ENCODE measurements at regions not wholly inside any gene's neighbourhood (a gene's known extent, or its start where the extent isn't known, plus 50 kb on each side); places are given as distances from the start of the nearest gene placed in this dataset.
"Not testable (repeated sequence)": the region's sequence is repeated elsewhere in the genome, so short reads cannot be mapped to it uniquely, and the experiment has no call there.

DNA sequence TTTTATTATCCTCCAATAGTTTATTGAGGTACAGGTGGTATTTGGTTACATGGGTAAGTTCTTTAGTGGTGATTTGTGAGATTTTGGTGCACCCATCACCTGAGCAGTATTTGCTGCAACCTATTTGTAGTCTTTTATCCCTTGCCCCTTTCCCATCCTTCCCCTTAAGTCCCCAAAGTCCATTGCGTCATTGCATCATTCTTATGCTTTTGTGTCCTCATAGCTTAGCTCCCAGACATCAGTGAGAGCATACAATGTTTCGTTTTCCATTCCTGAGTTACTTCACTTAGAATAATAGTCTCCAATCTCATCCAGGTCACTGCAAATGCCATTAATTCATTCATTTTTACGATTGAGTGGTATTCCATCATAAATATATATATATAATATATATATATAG is 229.9 kb upstream of the TFPI start:
- FAIRE-seq, result not testable (repeated sequence)

DNA sequence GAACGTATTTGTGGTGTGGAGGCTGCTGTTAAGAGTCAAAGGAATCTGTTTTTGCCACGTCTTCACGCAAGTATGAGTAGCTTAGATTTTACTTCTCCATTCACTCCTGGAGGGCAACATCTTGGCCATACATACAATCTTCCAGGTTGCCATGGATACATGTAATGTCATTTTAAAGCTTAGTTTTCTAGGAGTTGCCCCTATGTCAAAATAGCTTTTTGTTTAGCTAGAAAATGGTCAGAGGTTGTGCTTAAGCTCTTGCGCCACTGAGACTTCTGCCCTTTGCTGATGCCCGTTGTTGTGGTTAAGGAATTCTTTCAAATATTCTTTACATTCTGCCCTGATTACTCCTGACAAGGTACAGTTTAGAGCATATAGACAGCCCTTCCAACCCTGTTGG is 245.4 kb upstream of the TFPI start:
- no peak for FAIRE-seq

DNA sequence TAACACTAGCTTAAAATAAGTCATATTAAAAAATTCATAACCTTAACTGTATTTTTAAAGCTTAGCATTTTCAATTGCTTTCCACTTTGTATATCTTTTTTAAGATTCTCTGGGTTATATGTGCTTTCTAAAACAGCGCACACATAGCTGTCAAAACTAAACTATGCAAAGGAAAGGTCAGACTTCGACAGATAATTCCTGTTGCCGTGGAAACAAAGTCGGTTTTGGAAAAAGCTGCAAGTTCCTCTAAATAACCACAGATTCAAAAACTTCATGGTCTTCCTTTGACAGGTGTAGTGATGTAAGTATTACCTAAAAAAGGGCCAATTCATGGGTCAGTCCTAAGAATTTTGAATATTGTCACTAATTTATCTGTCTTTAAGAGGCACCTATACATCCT is 249.6 kb upstream of the TFPI start:
- no peak for FAIRE-seq

DNA sequence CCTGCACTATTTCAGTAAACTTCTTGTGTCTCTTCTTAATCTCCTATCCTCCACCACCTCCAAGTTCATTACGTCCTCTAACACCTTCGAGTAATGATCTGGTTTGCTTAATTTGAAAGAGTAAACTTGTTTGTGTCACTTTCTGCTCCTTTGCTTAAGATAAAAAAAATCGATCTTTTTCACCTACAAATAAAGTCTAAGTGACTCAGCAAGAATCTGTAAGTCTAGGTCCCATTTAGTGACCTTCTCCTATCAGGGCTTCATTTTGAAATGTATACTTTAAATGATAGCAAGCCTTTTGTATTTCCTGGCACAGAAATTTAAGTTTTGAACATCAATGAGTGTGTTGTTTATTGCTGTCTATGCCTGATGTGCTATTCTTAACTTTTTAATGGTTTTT is 260.9 kb upstream of the TFPI start:
- FAIRE-seq, result no peak

DNA sequence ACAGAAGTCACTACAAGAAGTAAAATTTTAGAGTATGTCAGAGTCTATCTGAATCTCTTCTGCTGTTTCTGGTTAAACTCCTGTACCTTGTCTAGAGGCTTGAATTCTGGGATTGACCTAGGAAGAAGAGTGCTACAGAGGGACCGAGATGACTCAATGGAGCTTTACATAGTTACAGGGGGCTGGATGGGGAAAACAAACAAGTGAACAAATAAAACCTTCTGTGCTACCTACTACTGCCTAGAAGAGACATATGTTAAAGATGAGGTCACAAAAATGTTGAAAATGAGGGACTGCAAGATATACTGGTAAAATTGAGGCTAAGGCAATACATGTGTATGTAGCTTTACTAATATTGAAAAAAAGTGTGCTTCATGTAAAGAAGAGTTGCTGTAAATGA is 265.4 kb upstream of the TFPI start:
- FAIRE-seq, result no peak

- no peak for FAIRE-seq
Measured at GRCh38 chr2:187825108-187825507, 270.9 kb upstream of the TFPI start.

DNA sequence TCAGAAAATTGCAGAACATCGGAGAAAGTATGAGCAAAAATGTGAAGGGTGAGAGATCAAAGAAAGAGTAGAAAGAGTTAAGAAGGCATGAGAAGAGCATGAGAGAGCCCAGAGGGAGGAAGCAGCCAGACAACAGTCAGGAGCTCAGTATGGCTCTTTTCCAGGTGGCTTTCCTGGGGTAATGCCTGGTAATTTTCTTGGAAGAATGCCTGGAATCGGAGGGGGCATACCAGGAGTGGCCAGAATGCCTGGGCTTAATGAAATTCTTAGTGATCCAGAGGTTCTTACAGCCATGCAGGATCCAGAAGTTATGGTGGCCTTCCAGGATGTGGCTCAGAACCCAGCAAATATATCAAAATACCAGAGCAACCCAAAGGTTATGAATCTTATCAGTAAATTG is 271.8 kb upstream of the TFPI start:
- no peak for FAIRE-seq

DNA sequence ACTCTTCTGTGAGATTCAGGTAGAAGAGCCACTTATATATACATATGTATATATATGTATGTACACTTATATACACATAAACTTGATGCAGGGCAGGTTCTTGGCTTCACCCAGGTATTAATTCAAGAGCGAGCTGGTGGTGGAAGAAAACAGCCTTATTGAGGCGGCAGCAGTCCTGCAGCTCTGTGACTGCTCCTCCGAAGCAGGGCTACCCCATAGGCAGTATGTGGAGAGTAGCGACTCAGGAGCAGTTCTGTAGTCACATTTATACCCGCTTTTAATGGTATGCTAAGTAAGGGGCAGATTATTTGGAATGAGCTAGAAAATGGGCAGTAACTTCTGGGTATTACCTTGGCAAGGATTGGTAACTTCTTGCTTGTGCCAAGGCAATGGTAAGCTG is 280.6 kb upstream of the TFPI start:
- FAIRE-seq, result no peak

DNA sequence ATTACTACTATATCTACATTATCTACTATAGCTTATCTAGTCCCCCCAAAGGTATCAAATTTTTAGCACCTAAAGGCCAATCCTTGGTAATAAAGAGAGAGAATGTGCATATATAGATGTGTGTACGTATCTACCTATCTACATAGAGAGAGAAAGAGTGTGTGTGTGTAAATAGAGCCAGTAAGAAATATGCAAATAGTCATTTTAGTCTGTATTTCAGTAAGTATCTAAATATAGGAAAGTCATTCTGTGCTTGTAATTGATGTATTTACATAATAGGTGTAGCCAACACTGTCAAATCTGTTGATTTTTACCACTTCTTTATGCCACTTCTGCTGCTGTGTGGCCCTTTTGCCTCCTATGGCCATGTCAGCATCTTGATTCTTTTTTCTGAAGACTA is 284.5 kb upstream of the TFPI start:
- no peak for FAIRE-seq

- FAIRE-seq, result no peak
Measured at GRCh38 chr2:187842315-187842714, 288.1 kb upstream of the TFPI start.

GRCh38 chr2:187842978-187843847 is 289.0 kb upstream of the TFPI start:
- peak; percentile 97 for FAIRE-seq

DNA sequence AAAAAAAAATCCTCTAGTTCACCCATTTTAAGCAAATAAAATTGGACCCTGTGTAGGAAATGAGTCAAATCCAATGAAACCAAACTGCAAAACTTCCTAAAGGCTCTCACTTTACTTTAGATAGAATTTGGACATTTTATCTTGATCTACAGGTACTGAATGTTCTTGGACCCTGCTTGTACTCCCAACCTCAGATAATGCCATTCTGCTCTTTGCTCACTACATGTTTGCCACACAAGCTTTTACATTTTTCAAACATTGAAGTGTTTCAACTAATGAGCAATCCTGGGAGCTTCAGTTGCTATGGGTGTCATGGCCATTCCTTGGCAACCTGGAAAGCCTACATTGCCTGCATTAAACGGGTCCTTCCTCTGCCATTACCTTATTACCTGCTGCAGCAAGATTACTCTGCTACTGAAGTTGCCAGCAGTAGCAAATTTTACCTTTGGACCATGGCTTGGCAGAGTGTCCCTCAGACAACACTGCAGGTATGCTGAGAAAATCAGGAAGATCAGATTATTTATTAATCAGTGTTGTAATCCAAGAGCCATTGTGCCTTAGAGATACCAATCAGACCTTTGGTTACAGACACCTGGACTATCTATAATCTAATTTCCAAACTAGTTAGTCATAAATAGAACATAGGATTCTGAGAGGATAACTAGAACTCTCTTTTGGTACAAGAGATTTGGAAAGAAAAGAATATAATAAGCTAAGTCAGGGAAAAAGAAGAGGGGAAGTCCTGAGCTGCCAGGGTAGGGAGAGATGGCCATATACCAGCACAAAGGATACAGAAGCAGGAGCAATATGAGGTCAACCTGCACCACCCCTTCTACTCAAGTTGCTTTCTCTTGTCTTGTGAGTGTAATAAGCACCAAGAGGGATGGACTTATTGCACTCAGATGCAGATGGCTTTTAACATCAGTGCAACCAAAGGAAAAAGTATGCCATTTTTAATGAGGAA is 293.3 kb upstream of the TFPI start:
- no peak for FAIRE-seq

DNA sequence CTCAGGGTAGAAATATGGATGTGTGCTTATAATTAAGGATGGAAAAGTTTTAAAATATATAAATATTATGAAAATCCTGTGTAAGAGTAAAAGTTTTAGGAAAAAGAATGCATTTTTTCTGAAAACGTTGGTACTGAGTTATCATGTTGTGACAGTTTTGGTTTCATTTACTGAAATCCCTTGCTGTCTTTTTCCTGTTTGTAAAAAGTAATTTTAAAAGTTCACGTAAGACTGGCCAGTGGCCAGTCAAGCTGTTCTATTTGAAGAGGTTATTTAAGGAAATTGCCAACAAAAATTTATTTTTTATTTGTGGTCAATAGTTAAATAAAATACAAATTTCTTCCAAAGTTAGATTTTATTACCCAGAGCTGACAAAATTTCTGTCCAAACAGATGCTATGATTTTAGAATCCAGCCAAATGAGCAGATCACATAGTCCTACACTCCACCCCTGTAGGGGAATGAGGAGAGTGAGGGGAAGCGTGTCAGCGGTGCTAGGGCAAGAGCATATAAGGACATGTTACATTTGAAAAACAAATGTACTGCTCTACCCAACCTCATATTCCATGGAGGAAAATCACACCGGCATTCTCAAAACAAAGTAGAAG is 297.8 kb upstream of the TFPI start:
- FAIRE-seq, result no peak

DNA sequence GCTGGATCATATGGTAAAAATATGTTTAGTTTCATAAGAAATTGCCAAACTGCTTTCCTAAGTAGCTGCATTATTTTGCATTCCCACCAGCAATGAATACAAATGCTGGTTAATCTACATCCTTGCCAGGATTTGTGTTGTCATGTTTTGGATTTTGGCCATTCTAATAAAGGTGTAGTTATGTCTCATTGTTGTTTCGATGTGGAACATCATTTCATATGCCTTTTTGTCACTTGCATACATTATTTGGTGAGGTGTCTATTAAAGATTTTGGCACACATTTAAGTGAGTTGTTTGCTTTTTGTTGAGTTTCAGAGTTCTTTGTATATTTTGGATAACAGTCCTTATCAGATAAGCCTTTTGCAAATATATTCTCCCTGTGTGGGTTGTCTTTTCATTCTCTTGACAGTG is 299.2 kb upstream of the TFPI start:
- FAIRE-seq, result no peak

DNA sequence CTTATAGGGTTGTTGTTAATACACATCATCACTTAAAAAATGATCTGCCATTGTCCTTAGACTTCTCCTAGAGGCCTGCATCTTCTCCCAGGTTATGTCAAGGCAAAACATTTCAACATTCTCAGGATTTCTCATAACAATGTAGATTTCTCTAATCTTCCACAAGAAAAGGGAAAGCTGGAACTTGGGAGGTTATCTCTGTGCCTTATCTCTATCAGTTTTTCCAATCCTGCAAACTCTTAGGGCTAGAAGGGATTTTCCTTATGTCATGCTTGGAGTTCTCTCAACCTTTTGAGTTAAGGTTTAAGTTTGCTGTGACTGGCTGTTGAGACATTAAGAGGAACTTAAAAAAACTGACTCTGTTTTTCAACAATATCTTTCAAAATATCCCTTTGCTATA is 300.6 kb upstream of the TFPI start:
- FAIRE-seq, result no peak

- no peak for FAIRE-seq
Measured at GRCh38 chr2:187855689-187856088, 301.5 kb upstream of the TFPI start.

- FAIRE-seq, result no peak
Measured at GRCh38 chr2:187857826-187858225, 303.6 kb upstream of the TFPI start.

DNA sequence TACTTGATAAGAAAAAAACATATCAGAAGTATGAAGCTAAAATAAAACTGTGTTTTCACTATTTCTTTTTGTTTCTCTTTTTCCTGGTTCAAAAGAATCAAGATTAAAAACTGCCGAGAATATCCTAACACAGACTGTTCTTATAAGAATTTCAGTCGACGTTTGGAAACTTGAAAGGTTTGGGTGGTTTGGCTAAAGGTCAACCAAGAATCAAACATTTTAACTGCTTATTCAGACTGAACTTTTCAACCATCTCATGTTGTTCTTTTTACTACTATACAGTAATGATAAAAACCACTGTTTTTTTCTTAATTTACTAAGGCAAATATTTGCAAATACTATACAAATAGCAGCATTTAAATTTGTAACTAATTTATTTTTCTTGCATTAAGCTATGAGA is 308.5 kb upstream of the TFPI start:
- peak; percentile 3 for FAIRE-seq

DNA sequence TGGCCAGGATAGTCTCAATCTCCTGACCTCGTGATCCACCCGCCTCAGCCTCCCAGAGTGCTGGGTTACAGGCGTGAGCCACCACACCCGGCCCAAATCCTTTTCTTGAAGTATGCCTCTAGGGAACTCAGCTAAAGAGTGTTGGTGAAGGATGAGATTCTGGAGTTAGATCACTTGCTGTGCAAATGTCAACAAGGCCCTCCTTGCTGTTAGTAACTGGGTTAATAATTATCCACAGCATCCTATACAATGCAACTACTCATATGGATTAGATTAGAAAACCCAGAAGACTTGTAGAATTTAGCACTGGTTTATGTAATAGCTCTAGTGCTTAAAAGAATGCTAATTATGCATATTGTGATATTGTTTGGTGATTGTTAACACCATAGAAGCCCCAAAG is 310.8 kb upstream of the TFPI start:
- FAIRE-seq, result no peak

GRCh38 chr2:187867165-187867564 is 312.9 kb upstream of the TFPI start:
- no peak for FAIRE-seq

GRCh38 chr2:187869195-187869594 is 315.0 kb upstream of the TFPI start:
- no peak for FAIRE-seq

DNA sequence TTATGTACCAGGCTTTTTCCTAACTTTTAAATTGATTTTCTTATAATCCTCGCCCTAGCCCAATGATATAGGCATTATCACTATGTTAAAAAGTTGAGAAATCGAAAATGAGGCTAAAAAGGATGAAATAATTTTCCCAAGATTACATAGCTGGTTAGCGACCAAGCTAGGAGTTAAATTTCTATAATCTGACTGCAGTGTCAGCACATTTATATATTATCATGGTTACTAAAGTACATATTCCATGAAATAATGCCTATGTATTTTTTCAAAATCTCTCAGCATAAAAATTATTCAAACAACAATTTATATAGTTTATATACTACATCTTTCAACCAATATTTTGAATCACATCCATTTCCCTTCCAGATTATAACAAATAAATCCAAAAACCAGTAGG is 317.3 kb upstream of the TFPI start:
- no peak for FAIRE-seq

GRCh38 chr2:187873132-187873531 is 318.9 kb upstream of the TFPI start:
- no peak for FAIRE-seq

DNA sequence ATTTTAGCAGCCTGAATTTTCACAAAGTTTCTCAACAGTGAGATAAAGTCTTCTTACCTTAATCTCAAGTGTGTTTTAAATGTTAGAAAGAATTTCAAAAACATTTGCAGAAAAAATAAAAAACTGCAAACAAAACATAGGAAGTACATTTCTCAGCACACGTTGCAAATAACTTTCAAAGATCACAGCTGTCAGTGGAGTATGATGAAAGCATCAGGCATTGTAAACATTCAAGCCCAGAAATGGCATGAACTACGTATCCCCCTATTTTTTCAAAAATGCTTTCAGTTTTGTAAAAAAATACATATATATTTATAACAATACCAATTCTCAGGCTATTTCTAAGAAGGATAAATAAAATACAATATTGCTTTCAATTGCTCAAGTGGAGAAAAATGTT is 320.6 kb upstream of the TFPI start:
- FAIRE-seq, result no peak

Data from A204.1 (cell line).